GM21515 (cell line): ENCODE measurements at regions not wholly inside any gene's neighbourhood (a gene's known extent, or its start where the extent isn't known, plus 50 kb on each side); places are given as distances from the start of the nearest gene placed in this dataset.
A peak's percentile ranks its signal among the peaks of the same experiment; 100 is the strongest.

ENCODE experiments used
- ATAC-seq: cut with Tn5 transposase; IDR thresholded peaks from one replicate; pipeline ENCODE4 v1.9.1; 2021; ENCODE audit not compliant: unreplicated experiment

GRCh38 chr13:47190696-47191305, 293.9 kb upstream of the HTR2A start:
- no peak for ATAC-seq

- ATAC-seq, result no peak
These were observed 291.9 kb upstream of the HTR2A start for GRCh38 chr13:47188802-47189201.

- no peak for ATAC-seq
These were observed 289.6 kb upstream of the HTR2A start for GRCh38 chr13:47186471-47186870.

GRCh38 chr13:47184321-47184720, 287.5 kb upstream of the HTR2A start:
- no peak for ATAC-seq

GRCh38 chr13:47179321-47179720, 282.5 kb upstream of the HTR2A start:
- no peak for ATAC-seq

GRCh38 chr13:47178090-47178950, 281.5 kb upstream of the HTR2A start:
- ATAC-seq, result no peak

- no peak for ATAC-seq
These were observed 278.5 kb upstream of the HTR2A start for GRCh38 chr13:47175172-47175866.

GRCh38 chr13:47170971-47171370, 274.1 kb upstream of the HTR2A start:
- no peak for ATAC-seq

GRCh38 chr13:47168618-47169017, 271.8 kb upstream of the HTR2A start:
- no peak for ATAC-seq

GRCh38 chr13:47168066-47168465, 271.2 kb upstream of the HTR2A start:
- no peak for ATAC-seq

- ATAC-seq, result no peak
These were observed 269.5 kb upstream of the HTR2A start for GRCh38 chr13:47166336-47166735.

- ATAC-seq, result no peak
These were observed 263.1 kb upstream of the HTR2A start for GRCh38 chr13:47159853-47160550.

- ATAC-seq, result no peak
These were observed 261.7 kb upstream of the HTR2A start for GRCh38 chr13:47158593-47158992.

GRCh38 chr13:47148543-47148942, 251.7 kb upstream of the HTR2A start:
- no peak for ATAC-seq

GRCh38 chr13:47147812-47148119, 250.9 kb upstream of the HTR2A start:
- no peak for ATAC-seq

- peak; percentile 91 for ATAC-seq
These were observed 250.3 kb upstream of the HTR2A start for GRCh38 chr13:47146991-47147811.

- no peak for ATAC-seq
These were observed 249.3 kb upstream of the HTR2A start for GRCh38 chr13:47146136-47146535.

- ATAC-seq, result no peak
These were observed 247.9 kb upstream of the HTR2A start for GRCh38 chr13:47144782-47145181.

GRCh38 chr13:47142105-47142504, 245.3 kb upstream of the HTR2A start:
- no peak for ATAC-seq

- ATAC-seq, result no peak
These were observed 242.7 kb upstream of the HTR2A start for GRCh38 chr13:47139519-47139918.

- no peak for ATAC-seq
These were observed 239.7 kb upstream of the HTR2A start for GRCh38 chr13:47136504-47136941.
